ENCODE measurements at regions not wholly inside any gene's neighbourhood (a gene's known extent, or its start where the extent isn't known, plus 50 kb on each side); places are given as distances from the start of the nearest gene placed in this dataset.

DNA sequence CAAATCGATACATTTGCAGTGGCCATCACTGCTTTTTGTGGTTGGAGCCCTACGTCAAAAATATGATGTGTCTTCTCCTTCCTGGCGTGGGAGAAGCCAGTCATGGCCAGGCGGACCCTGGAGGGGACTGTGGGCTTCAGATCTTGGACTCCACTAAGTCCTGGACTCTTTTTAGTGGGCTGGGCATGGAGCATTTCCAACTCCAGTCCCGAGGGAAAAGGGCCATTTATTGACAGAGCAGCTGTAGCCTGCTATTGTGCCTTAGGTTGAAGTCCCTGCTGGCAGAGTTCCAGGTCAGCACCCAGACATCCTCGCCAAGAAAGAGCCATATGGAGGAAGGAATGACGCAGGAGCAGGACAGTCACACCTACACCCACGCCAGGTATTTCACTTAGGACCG lies 179.2 kb upstream of the ZNF507 start:
- Mint-ChIP-seq H3K4me3 (no peak overlapping the region), H3K27ac (no peak overlapping the region), H3K27me3 (ENCODE audit: low read depth in 3 of 3) (peaks cover 2 to 11% (median 3%) of the 10 kb centered on the region in 3 donors), H3K4me1 (no peaks in the 10 kb centered on the region), H3K9me3 (peaks cover 0 to 3% (median 0%) of the 10 kb centered on the region in 6 donors), H3K36me3 (no peaks in the 10 kb centered on the region)
- no peak for DNase-seq

DNA sequence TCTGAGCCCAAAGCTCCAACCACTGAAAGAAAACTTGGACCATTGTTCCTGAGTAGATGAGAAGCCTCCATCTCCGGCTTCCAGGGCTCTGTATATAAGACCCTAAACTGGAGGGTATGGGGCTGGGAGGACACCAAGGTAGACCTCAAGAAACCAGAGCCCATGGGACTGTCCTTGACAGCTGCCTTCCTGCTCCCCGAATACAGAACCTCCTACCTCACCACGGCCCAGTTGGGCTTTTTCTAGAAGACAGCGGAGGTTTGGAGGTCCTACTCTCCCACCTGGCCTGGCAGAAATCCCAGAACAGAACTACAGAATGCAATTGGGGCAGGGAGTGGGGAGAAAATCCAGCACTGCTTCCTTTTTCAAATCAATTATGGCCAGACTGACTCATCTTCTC lies 177.3 kb upstream of the ZNF507 start:
- Mint-ChIP-seq H3K27me3 (ENCODE audit: low read depth in 3 of 3) (peaks cover 2 to 11% (median 3%) of the 10 kb centered on the region in 3 donors), H3K36me3 (no peaks in the 10 kb centered on the region), H3K9me3 (peaks cover 0 to 1% (median 0%) of the 10 kb centered on the region in 6 donors), H3K4me1 (no peaks in the 10 kb centered on the region), H3K4me3 (no peak overlapping the region), H3K27ac (no peak overlapping the region)
- no peak for DNase-seq

DNA sequence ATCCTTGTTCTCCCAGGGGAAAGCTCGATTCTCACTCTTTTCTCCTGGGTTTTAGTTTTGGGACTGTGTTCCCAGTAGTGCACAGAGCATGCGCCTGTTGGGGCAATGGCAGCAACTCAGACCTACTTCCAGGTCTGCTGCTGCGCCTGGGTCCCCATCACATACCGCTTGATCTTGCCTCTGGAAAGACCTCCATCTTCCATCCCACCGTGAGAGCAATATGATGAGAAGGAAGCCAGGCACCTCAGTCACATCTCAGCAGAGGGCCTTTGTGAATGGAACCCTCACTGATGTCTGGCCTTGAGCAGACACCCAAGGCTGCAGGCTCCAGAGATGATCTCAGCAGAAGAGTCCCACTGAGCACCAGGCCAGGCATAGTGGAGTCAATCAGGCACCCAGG lies 176.8 kb upstream of the ZNF507 start:
- H3K27me3 Mint-ChIP-seq (ENCODE audit: low read depth in 3 of 3) = peaks cover 2 to 11% (median 3%) of the 10 kb centered on the region in 3 donors
- no peaks in the 10 kb centered on the region for H3K36me3 Mint-ChIP-seq
- no peaks in the 10 kb centered on the region for H3K4me1 Mint-ChIP-seq
- no peak overlapping the region for H3K4me3 Mint-ChIP-seq
- H3K27ac Mint-ChIP-seq = no peak overlapping the region
- DNase-seq = no peak
- H3K9me3 Mint-ChIP-seq = peaks cover 0 to 1% (median 0%) of the 10 kb centered on the region in 6 donors

DNA sequence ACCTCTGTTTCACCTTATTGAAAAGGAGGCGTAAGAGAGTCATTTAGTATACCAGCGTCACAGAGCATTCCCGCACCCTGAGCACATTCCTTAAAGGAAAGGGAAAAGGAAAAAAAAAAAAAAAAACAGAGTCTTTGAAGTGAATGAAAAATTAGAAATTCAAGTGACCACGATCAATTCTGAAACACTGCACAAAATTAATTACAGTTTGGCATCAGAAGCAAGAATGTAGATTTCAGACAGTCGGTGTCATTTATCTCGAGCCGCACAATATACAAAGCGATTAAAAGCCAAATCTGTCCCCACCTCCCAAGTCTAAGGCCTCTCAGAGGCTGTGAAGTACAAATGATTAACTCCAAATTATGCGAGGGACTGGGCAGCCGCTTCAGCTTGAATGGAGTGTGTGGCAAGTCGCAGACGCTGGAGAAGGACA lies 173.7 kb upstream of the ZNF507 start:
- no peak overlapping the region for H3K27ac Mint-ChIP-seq
- H3K36me3 Mint-ChIP-seq = no peaks in the 10 kb centered on the region
- DNase-seq = no peak
- no peak overlapping the region for H3K4me3 Mint-ChIP-seq
- peaks cover 0 to 10% (median 1%) of the 10 kb centered on the region in 3 donors for H3K27me3 Mint-ChIP-seq (ENCODE audit: low read depth in 3 of 3)
- H3K4me1 Mint-ChIP-seq = no peaks in the 10 kb centered on the region
- H3K9me3 Mint-ChIP-seq = no peaks in the 10 kb centered on the region

DNA sequence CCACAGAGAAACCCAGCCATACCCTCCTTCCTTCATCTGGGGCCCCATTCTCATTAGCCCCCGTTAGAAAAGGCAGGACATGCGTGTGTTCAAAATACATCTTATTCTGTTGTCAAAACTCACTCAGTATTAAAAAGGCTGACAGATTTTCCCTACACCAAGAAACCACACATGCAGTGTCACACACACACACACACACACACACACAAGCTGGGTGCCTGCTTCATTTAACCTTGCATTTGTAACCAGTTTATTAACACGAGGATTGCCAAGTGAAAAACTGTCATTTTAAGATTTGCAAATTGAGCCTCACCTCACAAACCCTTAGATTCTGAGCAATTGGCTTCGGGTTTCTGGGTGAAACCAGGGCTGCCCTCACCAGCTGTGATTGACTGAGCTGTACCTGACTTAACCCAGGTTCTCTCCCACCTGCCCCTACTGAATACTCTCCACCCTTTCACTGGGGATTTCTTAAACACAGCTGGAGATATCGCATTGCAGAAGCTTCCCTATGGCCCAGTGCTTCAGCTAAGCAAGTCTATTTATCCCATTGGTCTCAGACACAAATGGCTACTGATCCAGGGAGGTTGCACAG lies 172.7 kb upstream of the ZNF507 start:
- Mint-ChIP-seq H3K27me3 (ENCODE audit: low read depth in 3 of 3) (peaks cover 0 to 10% (median 1%) of the 10 kb centered on the region in 3 donors), H3K4me1 (no peaks in the 10 kb centered on the region), H3K36me3 (no peaks in the 10 kb centered on the region), H3K4me3 (no peak overlapping the region), H3K9me3 (no peaks in the 10 kb centered on the region), H3K27ac (no peak overlapping the region)
- no peak for DNase-seq

DNA sequence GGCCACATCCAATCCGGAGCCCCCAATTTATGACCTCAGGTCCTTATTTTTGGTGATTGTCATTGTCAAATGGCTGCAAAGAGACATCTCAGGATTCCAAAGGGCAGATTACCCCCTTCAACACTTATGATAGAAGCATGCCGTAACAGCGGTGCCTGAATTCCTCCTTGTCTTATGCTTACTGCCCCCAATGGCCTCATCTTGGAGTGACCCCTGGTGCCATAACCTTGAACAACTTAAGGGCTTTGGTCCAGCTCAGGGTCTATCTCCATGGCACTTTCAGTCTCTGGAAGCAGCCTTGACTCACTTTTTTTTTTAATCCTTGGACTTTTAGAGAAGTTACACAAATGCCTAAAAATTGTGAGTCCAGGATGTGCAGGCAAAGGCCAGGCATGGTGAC lies 171.6 kb upstream of the ZNF507 start:
- DNase-seq = no peak
- Mint-ChIP-seq H3K9me3 (no peaks in the 10 kb centered on the region), H3K4me3 (no peak overlapping the region), H3K27me3 (ENCODE audit: low read depth in 3 of 3) (peaks cover 0 to 7% (median 1%) of the 10 kb centered on the region in 3 donors), H3K4me1 (no peaks in the 10 kb centered on the region), H3K36me3 (no peaks in the 10 kb centered on the region), H3K27ac (no peak overlapping the region)

DNA sequence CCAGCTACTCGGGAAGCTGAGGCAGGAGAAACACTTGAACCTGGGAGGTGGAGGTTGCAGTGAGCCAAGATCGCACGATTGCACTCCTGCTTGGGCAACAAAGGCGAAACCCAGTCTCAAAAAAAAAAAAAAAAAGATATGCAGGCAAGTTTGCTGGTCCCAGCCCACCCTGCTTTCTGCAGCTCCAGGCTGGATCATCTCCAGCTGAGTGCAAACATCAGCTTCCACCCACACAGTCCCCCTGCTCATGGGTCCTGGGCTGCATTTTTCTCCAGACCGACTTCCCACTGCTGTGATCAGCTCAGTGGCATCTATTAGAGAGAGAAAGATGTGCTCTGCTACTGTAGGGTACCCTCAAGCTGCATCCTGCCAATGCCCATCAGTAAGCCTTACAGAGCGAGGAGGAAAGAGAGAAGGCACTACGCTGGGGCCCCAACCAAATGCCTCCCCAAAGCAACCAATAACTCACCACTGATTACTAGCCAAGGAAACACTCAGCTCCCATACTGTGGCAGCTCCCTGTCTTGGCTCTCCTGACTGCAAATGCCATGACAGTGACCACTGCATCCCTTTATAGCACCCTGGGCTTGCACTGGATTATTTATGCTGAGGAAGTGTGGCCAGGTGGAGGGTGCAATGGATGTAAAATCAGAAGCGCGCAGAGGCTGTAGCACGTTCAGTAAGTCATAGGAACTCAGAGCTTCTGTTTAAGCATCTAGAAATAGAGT lies 170.9 kb upstream of the ZNF507 start:
- no peaks in the 10 kb centered on the region for H3K36me3 Mint-ChIP-seq
- H3K4me1 Mint-ChIP-seq = no peaks in the 10 kb centered on the region
- H3K4me3 Mint-ChIP-seq = no peak overlapping the region
- no peak overlapping the region for H3K27ac Mint-ChIP-seq
- DNase-seq = no peak
- H3K27me3 Mint-ChIP-seq (ENCODE audit: low read depth in 3 of 3) = peaks cover 0 to 2% (median 0%) of the 10 kb centered on the region in 3 donors
- H3K9me3 Mint-ChIP-seq = no peaks in the 10 kb centered on the region

DNA sequence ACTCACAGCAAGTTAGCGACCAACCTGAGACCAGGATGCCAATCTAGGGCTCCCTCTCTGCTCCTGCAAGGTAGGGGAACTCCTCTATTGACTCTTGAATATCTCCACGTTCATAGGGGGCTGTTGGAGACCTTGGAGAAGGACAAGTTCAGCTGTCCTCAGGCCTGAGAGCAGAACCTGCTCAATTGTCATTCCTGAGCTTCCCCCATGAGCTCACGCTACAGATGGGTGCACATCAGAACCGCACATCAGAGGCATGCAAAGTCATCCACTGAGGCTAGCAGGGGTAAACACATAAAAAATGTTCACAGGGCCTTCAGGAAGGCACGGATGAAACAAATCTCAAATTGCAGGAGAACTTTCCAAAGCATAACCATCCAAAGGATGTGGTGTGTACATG lies 168.8 kb upstream of the ZNF507 start:
- no peaks in the 10 kb centered on the region for H3K9me3 Mint-ChIP-seq
- peaks cover 0 to 2% (median 0%) of the 10 kb centered on the region in 3 donors for H3K27me3 Mint-ChIP-seq (ENCODE audit: low read depth in 3 of 3)
- no peak overlapping the region for H3K27ac Mint-ChIP-seq
- no peaks in the 10 kb centered on the region for H3K4me1 Mint-ChIP-seq
- H3K36me3 Mint-ChIP-seq = no peaks in the 10 kb centered on the region
- no peak overlapping the region for H3K4me3 Mint-ChIP-seq
- no peak for DNase-seq

DNA sequence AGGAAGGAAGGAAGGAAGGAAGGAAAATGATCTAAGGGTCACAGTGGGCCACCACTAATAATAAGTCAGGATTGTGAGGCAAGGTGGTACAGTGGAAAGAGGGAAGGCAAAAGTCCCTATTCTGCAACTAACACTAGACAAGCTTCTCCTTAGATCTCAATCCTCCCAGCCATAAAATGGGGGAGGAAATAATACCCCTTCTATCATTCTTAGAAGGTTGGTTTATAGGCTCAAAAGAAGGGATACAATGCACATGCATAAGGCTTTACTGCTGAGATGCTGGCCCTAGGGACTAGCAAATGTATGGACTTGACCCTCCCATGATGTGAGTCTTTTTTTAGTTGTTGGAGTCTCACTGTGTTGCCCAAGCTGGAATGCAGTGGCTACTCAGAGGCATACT lies 167.7 kb upstream of the ZNF507 start:
- Mint-ChIP-seq H3K27ac (no peak overlapping the region), H3K4me1 (no peaks in the 10 kb centered on the region), H3K9me3 (no peaks in the 10 kb centered on the region), H3K36me3 (no peaks in the 10 kb centered on the region), H3K27me3 (ENCODE audit: low read depth in 3 of 3) (peaks cover 0 to 2% (median 0%) of the 10 kb centered on the region in 3 donors), H3K4me3 (no peak overlapping the region)
- DNase-seq = no peak

DNA sequence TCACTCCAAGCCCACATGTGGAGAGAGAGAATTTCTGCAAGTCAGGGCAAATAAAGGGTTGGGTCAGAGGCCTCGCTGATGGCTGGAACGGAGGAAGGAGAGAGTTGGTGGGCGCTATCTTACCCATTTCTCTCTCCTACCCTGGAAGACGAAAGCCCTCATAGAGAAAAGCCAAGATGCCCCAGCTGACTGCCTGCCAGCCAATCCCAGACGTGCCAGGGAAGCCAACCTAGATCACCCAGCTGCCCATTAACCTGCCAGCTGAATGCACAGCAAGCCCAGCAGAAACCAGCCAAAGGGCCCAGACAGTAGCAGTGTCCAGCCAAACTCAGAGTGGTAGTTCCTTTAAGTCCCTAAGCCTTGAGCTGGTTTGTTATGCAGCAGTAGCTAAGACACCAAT lies 167.0 kb upstream of the ZNF507 start:
- Mint-ChIP-seq H3K4me1 (no peaks in the 10 kb centered on the region), H3K9me3 (no peaks in the 10 kb centered on the region), H3K4me3 (no peak overlapping the region), H3K36me3 (no peaks in the 10 kb centered on the region), H3K27ac (no peak overlapping the region), H3K27me3 (ENCODE audit: low read depth in 3 of 3) (peaks cover 0 to 2% (median 0%) of the 10 kb centered on the region in 3 donors)
- no peak for DNase-seq

DNA sequence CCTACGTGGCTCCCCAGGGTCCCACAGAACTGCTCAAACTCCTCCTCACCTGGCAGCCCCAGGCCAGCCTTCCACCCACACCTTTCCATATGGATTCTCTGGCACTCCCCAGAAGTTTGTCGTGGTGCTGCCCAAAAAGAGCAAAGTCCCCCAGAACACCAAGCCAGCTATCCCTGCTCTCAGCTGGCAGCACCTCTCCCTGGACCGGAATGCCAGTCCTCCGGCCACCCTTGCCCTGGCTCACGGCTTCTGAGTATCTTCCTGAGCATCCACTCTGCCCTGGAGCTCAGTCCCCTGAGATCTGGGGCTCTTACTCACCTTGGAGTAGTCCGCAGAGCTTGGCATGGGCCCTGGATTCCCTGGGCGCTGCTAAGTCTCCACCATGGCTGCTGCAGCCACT lies 166.5 kb upstream of the ZNF507 start:
- no peak overlapping the region for H3K27ac Mint-ChIP-seq
- no peaks in the 10 kb centered on the region for H3K36me3 Mint-ChIP-seq
- no peak overlapping the region for H3K4me3 Mint-ChIP-seq
- no peaks in the 10 kb centered on the region for H3K9me3 Mint-ChIP-seq
- no peak for DNase-seq
- no peaks in the 10 kb centered on the region for H3K4me1 Mint-ChIP-seq
- H3K27me3 Mint-ChIP-seq (ENCODE audit: low read depth in 3 of 3) = peaks cover 0 to 4% (median 0%) of the 10 kb centered on the region in 3 donors

DNA sequence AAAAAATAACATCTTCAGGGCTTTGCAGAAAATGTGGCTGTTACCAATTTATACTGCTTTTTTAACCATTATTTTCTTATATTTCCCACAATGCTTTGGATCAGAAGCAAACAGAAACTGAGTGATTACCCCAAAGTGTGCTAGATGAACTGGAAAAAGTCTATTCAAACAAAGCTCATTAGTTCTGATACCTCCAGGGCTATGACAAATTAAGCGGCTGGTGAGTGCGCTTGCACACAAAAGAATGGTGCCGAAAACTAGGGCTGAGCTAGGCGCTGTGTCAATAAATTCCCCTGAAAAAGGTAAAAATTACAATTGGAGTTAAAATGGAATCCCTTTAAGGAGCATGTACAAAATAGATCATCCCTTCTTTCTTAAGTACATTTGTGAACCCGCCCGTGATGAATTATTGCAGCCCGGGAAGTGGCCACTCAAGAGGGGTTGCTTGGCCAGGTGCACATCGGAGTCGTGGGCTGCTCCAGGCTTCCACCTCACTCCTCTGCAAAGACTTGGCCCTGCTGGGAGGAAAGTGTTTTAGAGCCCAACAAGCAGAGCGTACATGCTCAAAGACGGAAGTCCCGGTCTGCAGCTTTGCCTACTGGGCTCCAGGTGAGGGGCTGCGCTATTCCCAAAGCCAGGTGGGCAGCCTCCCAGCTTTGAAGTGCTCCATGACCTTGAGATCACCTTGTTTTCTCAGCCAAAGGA lies 164.0 kb upstream of the ZNF507 start:
- Mint-ChIP-seq H3K9me3 (no peaks in the 10 kb centered on the region), H3K4me1 (no peaks in the 10 kb centered on the region), H3K27me3 (ENCODE audit: low read depth in 3 of 3) (peaks cover 0 to 5% (median 1%) of the 10 kb centered on the region in 3 donors), H3K27ac (no peak overlapping the region), H3K36me3 (no peaks in the 10 kb centered on the region), H3K4me3 (no peak overlapping the region)
- DNase-seq = no peak

DNA sequence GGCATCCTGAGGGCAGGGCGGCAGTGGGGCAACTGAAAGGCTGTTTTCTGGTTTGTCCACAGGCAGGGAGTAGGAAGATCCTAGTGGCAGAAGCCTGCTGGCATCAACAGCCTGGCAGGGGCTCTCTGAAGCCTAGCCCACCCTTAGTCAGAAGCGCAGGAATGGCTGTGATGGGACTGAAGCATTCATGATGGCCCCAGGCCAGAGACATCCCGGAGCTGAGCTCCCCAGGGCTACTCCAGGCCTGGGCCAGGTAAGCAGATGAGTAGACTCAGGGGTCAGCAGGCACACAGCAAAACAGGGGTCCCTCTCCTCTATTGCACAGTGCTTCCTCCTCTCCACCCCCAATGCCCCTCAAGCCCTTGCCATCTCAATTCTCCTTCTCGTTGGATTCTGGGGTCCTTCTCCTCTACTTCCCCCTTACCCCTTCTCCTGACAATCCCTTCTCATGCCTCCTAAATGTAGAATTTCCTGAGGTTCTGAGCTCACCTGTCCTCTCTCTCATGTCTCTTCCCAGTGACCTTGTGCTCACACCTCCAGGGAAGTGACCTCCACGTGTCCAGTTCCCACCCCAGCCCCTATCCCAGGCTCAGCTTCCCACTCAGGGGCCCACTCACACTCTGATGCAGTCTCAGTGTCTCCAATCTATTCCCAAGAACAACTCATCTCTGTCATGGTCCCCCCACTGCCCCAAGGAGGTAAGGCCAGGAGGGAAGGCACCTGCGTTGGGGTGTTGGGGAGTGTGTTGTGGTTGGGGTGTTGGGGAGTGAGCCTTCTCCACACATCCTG lies 158.7 kb upstream of the ZNF507 start:
- Mint-ChIP-seq H3K9me3 (peaks cover 0 to 2% (median 0%) of the 10 kb centered on the region in 6 donors), H3K4me1 (no peaks in the 10 kb centered on the region), H3K4me3 (no peak overlapping the region), H3K27ac (no peak overlapping the region), H3K27me3 (ENCODE audit: low read depth in 3 of 3) (peaks cover 3 to 14% (median 6%) of the 10 kb centered on the region in 3 donors), H3K36me3 (no peaks in the 10 kb centered on the region)
- DNase-seq = no peak

DNA sequence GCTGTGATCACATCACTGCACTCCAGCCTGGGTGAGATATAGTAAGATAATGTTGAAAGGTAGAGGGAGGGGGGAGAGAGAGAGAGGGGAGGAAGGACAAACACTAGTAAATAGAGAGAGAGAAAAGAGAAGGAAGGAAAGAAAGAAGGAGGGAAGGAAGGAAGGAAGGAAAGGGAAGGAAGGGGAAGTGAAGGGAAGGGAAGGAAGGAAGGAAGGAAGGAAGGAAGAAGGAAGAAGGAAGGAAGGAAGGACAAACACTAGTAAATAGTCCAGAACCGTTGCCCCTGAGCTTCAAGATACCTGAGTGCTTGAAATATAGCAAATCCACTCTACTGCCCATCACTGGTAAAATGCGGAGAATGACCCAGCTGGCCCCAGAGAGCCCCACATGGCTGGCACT lies 156.5 kb upstream of the ZNF507 start:
- Mint-ChIP-seq H3K4me1 (no peaks in the 10 kb centered on the region), H3K27me3 (ENCODE audit: low read depth in 3 of 3) (peaks cover 3 to 17% (median 6%) of the 10 kb centered on the region in 3 donors), H3K36me3 (no peaks in the 10 kb centered on the region), H3K9me3 (peaks cover 0 to 2% (median 0%) of the 10 kb centered on the region in 6 donors), H3K27ac (no peak overlapping the region), H3K4me3 (no peak overlapping the region)
- DNase-seq = no peak
